Ascending aorta (tissue), 2 donors: ENCODE measurements at regions not wholly inside any gene's neighbourhood (a gene's known extent, or its start where the extent isn't known, plus 50 kb on each side); places are given as distances from the start of the nearest gene placed in this dataset.

Experiments
- DNase-seq, 2 donors: peaks; one replicate each; pipeline ENCODE4 v3.0.0-alpha.2; 2019; ENCODE audit warnings: low spot score in 2 of 2
- H3K27ac ChIP-seq, 2 donors: fragments of 200-600 bp; sonication (generic); one replicate each; pipeline ENCODE4 v1.5.1; 2016 to 2017; ENCODE audit warnings: mild to moderate bottlenecking in 1 of 2
- H3K27me3 ChIP-seq: fragments of 200-600 bp; sonication (generic); one replicate; pipeline ENCODE4 v1.5.1; 2017
- H3K36me3 ChIP-seq, 2 donors: fragments of 200-600 bp; sonication (generic); one replicate each; pipeline ENCODE4 v1.5.1; 2016
- H3K4me1 ChIP-seq, 2 donors: fragments of 200-600 bp; sonication (generic); one replicate each; pipeline ENCODE4 v1.5.1; 2016 to 2017; ENCODE audit warnings: mild to moderate bottlenecking in 1 of 2
- H3K4me3 ChIP-seq, 2 donors: fragments of 200-600 bp; sonication (generic); one replicate each; pipeline ENCODE4 v1.5.1; 2016 to 2017; ENCODE audit warnings: mild to moderate bottlenecking in 1 of 2
- H3K9me3 ChIP-seq, 2 donors: fragments of 200-600 bp; sonication (generic); one replicate each; pipeline ENCODE4 v1.5.1; 2016
- intact Hi-C: fragments of 100-400 bp; cut with DNase I; formaldehyde crosslinking; loops from one replicate; pipeline ENCODE4 v1.15.1; 2023
- TF ChIP-seq, protein P1 (sequence below), 3 experiments: fragments of 200-600 bp in 2 of 3; fragments of 450-650 bp in 1 of 3; sonication (generic) in 2 of 3; IDR thresholded peaks; one replicate each; pipeline ENCODE4 v1.5.1; 2016 to 2019; ENCODE audit warnings: antibody characterized with exemption in 3 of 3, mild to moderate bottlenecking in 1 of 3, moderate library complexity in 1 of 3

DNA sequence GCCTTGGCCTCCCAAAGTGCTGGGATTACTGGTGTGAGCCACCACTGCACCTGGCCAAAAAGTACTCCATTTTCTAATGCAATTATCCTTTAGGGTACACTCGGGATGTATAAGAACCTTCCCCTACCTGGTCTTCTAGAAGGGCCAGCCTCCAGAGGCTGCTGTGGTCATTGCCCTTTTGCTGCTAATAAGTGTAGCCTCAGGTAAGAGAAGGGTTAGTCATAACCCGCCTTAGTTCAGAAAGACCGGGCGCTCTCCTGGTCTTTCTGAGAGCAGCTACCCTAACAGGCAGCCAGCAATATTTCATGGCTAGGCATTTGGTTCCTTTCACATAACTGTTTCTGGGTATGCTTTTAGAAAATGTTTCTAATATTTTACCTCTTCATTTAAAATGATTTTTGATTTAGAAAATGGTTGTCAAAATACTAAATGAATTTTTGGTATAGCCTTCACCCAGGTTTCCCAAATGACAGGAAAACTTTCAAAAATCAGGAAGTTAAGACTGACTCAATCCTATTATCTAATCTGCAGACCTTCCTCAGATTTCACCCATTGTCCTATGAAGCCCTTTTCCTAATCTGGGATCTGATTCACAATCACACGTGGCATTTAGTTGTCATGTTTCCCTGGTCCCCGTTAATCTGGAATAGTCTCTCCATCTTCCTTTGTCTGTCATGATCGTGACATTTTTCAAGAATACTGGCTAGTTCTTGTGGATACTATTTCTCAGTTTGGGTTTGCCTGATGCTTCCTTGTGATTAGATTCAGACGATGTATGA, 479.0 kb downstream of the SIPA1L2 start:
- intact Hi-C loops = no loop called here
- Histone ChIP-seq H3K27ac (no peak overlapping the region), H3K9me3 (no peaks in the 10 kb centered on the region), H3K4me3 (no peak overlapping the region), H3K27me3 (no peaks in the 10 kb centered on the region), H3K4me1 (no peaks in the 10 kb centered on the region), H3K36me3 (no peaks in the 10 kb centered on the region)
- DNase-seq = no peak
- TF ChIP-seq, protein P1, sequence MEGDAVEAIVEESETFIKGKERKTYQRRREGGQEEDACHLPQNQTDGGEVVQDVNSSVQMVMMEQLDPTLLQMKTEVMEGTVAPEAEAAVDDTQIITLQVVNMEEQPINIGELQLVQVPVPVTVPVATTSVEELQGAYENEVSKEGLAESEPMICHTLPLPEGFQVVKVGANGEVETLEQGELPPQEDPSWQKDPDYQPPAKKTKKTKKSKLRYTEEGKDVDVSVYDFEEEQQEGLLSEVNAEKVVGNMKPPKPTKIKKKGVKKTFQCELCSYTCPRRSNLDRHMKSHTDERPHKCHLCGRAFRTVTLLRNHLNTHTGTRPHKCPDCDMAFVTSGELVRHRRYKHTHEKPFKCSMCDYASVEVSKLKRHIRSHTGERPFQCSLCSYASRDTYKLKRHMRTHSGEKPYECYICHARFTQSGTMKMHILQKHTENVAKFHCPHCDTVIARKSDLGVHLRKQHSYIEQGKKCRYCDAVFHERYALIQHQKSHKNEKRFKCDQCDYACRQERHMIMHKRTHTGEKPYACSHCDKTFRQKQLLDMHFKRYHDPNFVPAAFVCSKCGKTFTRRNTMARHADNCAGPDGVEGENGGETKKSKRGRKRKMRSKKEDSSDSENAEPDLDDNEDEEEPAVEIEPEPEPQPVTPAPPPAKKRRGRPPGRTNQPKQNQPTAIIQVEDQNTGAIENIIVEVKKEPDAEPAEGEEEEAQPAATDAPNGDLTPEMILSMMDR (IDR thresholded peaks at IDR 0.05) = no peak

DNA sequence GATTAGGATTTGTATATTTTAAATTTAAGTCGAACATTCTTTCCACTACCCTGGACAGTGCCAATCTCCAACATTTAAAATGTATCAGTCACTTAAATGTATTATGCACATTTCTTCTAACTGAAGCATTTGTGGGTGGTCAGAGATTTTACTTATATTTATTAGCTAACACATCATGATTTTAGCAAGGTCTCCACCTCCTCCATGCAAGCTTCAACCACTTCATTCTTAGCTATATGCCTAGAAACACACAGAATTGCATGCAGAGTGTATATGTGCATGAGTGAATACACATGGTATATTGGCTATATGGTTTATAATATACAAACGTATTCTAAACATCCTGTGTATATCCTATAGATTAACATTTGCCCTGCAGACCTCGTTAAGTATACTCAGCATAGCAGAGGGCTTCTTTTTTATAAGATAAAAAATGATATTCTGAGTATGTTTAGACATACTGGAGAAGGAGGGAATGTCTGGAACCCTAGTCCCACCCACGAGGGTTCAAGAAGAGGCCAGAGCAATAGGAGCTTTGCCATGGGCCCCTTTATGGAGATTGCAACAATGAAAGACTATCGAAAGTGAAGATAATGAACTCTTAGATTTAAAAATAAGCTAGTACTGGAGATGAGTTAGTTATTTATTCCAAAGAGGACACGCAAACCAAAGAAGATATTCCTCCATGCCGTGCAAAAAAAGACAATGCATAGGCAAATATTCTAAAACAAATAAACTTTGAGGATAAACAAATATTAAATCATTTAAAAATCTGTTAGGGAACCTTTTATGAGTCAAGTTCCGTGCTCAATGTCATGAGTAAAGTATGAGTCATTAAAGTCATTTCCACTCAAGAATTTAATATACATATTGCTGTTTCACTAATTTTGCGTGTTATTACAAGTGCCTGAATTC, 480.4 kb downstream of the SIPA1L2 start:
- Histone ChIP-seq H3K9me3 (no peaks in the 10 kb centered on the region), H3K36me3 (no peaks in the 10 kb centered on the region), H3K4me1 (no peaks in the 10 kb centered on the region), H3K4me3 (no peak overlapping the region), H3K27ac (no peak overlapping the region), H3K27me3 (no peaks in the 10 kb centered on the region)
- no peak for DNase-seq
- intact Hi-C loops = no loop called here
- TF ChIP-seq, protein P1 (IDR thresholded peaks at IDR 0.05) = no peak

- Histone ChIP-seq H3K27ac (no peak overlapping the region), H3K9me3 (no peaks in the 10 kb centered on the region)
- intact Hi-C loops = no loop called here
These were observed 482.7 kb downstream of the SIPA1L2 start for GRCh38 chr1:232147215-232147614.

GRCh38 chr1:232146514-232146913, 483.4 kb downstream of the SIPA1L2 start:
- H3K36me3 ChIP-seq = no peaks in the 10 kb centered on the region
- no peaks in the 10 kb centered on the region for H3K27me3 ChIP-seq
- H3K4me3 ChIP-seq = no peak overlapping the region
- H3K27ac ChIP-seq = no peak overlapping the region
- DNase-seq = no peak
- intact Hi-C loops = no loop called here
- H3K4me1 ChIP-seq = peaks cover 6 to 15% of the 10 kb centered on the region in 2 donors
- TF ChIP-seq, protein P1 (IDR thresholded peaks at IDR 0.05) = no peak
- no peaks in the 10 kb centered on the region for H3K9me3 ChIP-seq

More at GRCh38 chr1:232147215-232147614, 482.7 kb downstream of the SIPA1L2 start:
- H3K36me3 ChIP-seq = no peaks in the 10 kb centered on the region
- no peaks in the 10 kb centered on the region for H3K27me3 ChIP-seq
- TF ChIP-seq, protein P1 (IDR thresholded peaks at IDR 0.05) = no peak
- no peak for DNase-seq
- peaks cover 6 to 15% of the 10 kb centered on the region in 2 donors for H3K4me1 ChIP-seq
- H3K4me3 ChIP-seq = no peak overlapping the region

DNA sequence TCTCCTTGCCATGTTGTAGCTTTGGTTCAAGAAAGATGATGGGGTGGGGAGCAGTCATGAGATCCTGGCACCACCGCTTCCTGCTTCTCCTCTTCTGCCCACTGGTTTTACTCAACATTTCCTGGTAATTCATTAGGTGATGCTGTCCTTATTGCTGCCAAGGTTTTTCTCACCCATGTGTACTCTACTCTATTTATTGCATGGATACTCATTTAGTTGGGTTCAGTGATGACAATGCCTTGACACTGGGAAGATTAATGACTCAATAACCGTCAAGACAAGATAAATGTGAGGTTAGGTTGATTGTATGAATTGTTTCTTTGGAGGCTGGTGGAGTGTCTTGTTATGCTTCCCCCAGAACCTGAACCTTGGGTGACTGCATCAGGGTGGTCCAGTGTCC, 484.2 kb downstream of the SIPA1L2 start:
- intact Hi-C loops = no loop called here
- no peak for DNase-seq
- H3K27ac ChIP-seq = no peak overlapping the region
- H3K27me3 ChIP-seq = no peaks in the 10 kb centered on the region
- no peak overlapping the region for H3K4me3 ChIP-seq
- TF ChIP-seq, protein P1 (IDR thresholded peaks at IDR 0.05) = no peak
- H3K4me1 ChIP-seq = peaks cover 6 to 15% of the 10 kb centered on the region in 2 donors
- no peaks in the 10 kb centered on the region for H3K36me3 ChIP-seq
- no peaks in the 10 kb centered on the region for H3K9me3 ChIP-seq
